Prostate gland (tissue), 2 donors: ENCODE measurements at regions not wholly inside any gene's neighbourhood (a gene's known extent, or its start where the extent isn't known, plus 50 kb on each side); places are given as distances from the start of the nearest gene placed in this dataset.

Source experiments
- POLR2A ChIP-seq: fragments of 450-650 bp; IDR thresholded peaks from one replicate; pipeline ENCODE4 v1.6.1; 2016; ENCODE audit warnings: antibody characterized with exemption, mild to moderate bottlenecking
- TF ChIP-seq, protein P1 (sequence below), 4 experiments: fragments of 200-600 bp in 2 of 4; fragments of 450-650 bp in 2 of 4; sonication (generic) in 2 of 4; IDR thresholded peaks; 1 replicate in 3 of 4; 2 replicates in 1 of 4; pipeline ENCODE4 v1.5.1; 2016 to 2019; ENCODE audit warnings: antibody characterized with exemption in 4 of 4, mild to moderate bottlenecking in 2 of 4, moderate library complexity in 2 of 4

DNA sequence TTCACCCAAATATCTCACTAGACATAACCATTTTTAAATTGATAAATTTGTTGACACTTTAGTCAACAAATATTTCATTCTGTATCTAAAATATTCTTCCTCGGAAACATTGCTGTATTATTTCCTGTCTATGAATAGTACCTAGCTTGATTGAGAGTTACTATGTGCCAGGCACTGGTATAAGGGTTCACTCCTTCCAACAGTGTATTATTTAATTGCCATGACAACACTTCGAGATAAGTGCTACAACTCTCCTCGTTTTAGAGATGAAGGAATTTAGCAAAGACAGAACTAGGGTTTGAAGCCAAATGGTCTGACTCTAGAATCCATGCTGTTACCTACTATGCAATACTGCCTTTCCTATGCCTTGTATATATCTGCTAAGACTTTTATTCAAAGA is 287.2 kb downstream of the YTHDC2 start:
- TF ChIP-seq, protein P1, sequence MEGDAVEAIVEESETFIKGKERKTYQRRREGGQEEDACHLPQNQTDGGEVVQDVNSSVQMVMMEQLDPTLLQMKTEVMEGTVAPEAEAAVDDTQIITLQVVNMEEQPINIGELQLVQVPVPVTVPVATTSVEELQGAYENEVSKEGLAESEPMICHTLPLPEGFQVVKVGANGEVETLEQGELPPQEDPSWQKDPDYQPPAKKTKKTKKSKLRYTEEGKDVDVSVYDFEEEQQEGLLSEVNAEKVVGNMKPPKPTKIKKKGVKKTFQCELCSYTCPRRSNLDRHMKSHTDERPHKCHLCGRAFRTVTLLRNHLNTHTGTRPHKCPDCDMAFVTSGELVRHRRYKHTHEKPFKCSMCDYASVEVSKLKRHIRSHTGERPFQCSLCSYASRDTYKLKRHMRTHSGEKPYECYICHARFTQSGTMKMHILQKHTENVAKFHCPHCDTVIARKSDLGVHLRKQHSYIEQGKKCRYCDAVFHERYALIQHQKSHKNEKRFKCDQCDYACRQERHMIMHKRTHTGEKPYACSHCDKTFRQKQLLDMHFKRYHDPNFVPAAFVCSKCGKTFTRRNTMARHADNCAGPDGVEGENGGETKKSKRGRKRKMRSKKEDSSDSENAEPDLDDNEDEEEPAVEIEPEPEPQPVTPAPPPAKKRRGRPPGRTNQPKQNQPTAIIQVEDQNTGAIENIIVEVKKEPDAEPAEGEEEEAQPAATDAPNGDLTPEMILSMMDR (IDR thresholded peaks at IDR 0.05), result no peak
- TF ChIP-seq POLR2A, result no peak
